Fibroblast of lung (primary cell): ENCODE measurements at regions not wholly inside any gene's neighbourhood (a gene's known extent, or its start where the extent isn't known, plus 50 kb on each side); places are given as distances from the start of the nearest gene placed in this dataset.

ENCODE experiments used
- DNase-seq, 2 donors: peaks; one replicate each; pipeline versions ENCODE4 v3.0.0 to v3.0.0-alpha.2; 2010; ENCODE audit warnings: low read depth in 2 of 2
- H2AFZ ChIP-seq: 2 replicates; pipeline ENCODE4 v1.5.1; 2012; ENCODE audit warnings: low read length, control low read depth, inconsistent platforms
- H3K27ac ChIP-seq: 2 replicates; pipeline ENCODE4 v1.5.1; 2011; ENCODE audit warnings: low read length, control low read depth; ENCODE audit not compliant: insufficient read depth
- H3K27me3 ChIP-seq: 2 replicates; pipeline ENCODE4 v1.5.1; 2011; ENCODE audit warnings: mild to moderate bottlenecking, low read length; ENCODE audit not compliant: control insufficient read depth, insufficient read depth
- H3K36me3 ChIP-seq: 2 replicates; pipeline ENCODE4 v1.5.1; 2011; ENCODE audit warnings: low read length; ENCODE audit not compliant: control insufficient read depth, insufficient read depth
- H3K4me1 ChIP-seq: 2 replicates; pipeline ENCODE4 v1.5.1; 2011; ENCODE audit warnings: low read length; ENCODE audit not compliant: control insufficient read depth, insufficient read depth; ENCODE audit errors: extremely low read depth
- H3K4me2 ChIP-seq: 2 replicates; pipeline ENCODE4 v1.5.1; 2011; ENCODE audit warnings: low read length, control low read depth; ENCODE audit not compliant: insufficient read depth; ENCODE audit errors: extremely low read depth
- H3K4me3 ChIP-seq, 4 experiments: fragments of 200-600 bp in 1 of 4; sonication (generic) in 1 of 4; replicated peaks in 1 of 4; 2 replicates each; pipeline ENCODE4 v1.5.1; 2011 to 2016; ENCODE audit warnings: low read length in 4 of 4, low read depth in 3 of 4, mild to moderate bottlenecking in 3 of 4, control low read depth in 2 of 4, inconsistent platforms in 1 of 4, mixed read lengths in 1 of 4; ENCODE audit not compliant: insufficient read depth in 1 of 4; ENCODE audit errors: control extremely low read depth in 1 of 4
- H3K79me2 ChIP-seq: 2 replicates; pipeline ENCODE4 v1.5.1; 2012; ENCODE audit warnings: mild to moderate bottlenecking, low read length, inconsistent platforms; ENCODE audit not compliant: control insufficient read depth, insufficient read depth
- H3K9ac ChIP-seq: 2 replicates; pipeline ENCODE4 v1.5.1; 2011; ENCODE audit warnings: mild to moderate bottlenecking, low read length, control low read depth; ENCODE audit not compliant: insufficient read depth
- H3K9me3 ChIP-seq: 2 replicates; pipeline ENCODE4 v1.5.1; 2012; ENCODE audit warnings: low read depth, low read length; ENCODE audit not compliant: control insufficient read depth, insufficient read depth
- H4K20me1 ChIP-seq: 2 replicates; pipeline ENCODE4 v1.5.1; 2011; ENCODE audit warnings: low read length; ENCODE audit not compliant: control insufficient read depth, insufficient read depth; ENCODE audit errors: extremely low read depth
- EZH2 ChIP-seq: IDR thresholded peaks from 2 replicates; pipeline ENCODE4 v1.5.1; 2012; ENCODE audit warnings: low read length, control low read depth, mild to moderate bottlenecking; ENCODE audit errors: missing control alignments
- TF ChIP-seq, protein P1 (sequence below), 2 donors: IDR thresholded peaks in 1 of 2; conservative IDR thresholded peaks in 1 of 2; 1 replicate in 1 of 2; 2 replicates in 1 of 2; pipeline ENCODE4 v1.5.1; 2011 to 2012; ENCODE audit warnings: low read length in 2 of 2, control low read depth in 1 of 2, inconsistent platforms in 1 of 2, low read depth in 1 of 2, mild to moderate bottlenecking in 1 of 2

DNA sequence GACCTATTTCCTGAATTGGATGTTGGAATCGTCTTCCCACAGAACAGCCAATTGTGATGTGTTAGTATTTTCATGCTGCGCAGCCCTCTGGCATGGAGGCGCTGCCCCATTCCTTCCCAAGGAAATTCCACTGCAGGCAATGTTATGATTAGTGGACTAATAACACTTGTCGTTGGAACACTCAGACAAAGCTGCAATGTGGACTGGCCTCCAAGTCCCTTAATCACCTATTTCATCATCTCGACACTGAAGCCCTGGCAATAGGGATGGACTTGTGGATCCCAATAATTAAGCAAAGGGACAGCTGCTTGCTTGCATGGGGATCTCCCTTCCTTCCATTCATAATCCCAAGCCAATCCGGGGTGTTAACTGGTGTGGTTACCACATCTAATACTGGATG, 59.9 kb downstream of the PABIR2 start:
- DNase-seq, result peak in 1 of 2 donors; percentile 72
- no peaks in the 10 kb centered on the region for H3K9me3 ChIP-seq
- no peak overlapping the region for H3K9ac ChIP-seq
- no peaks in the 10 kb centered on the region for H3K79me2 ChIP-seq
- no peaks in the 10 kb centered on the region for H3K27me3 ChIP-seq
- peaks cover 10% of the 10 kb centered on the region for H3K4me1 ChIP-seq
- H3K4me2 ChIP-seq, result no peak overlapping the region
- no peaks in the 10 kb centered on the region for H4K20me1 ChIP-seq
- no peak overlapping the region for H3K4me3 ChIP-seq
- H3K27ac ChIP-seq, result no peak overlapping the region
- TF ChIP-seq, protein P1, sequence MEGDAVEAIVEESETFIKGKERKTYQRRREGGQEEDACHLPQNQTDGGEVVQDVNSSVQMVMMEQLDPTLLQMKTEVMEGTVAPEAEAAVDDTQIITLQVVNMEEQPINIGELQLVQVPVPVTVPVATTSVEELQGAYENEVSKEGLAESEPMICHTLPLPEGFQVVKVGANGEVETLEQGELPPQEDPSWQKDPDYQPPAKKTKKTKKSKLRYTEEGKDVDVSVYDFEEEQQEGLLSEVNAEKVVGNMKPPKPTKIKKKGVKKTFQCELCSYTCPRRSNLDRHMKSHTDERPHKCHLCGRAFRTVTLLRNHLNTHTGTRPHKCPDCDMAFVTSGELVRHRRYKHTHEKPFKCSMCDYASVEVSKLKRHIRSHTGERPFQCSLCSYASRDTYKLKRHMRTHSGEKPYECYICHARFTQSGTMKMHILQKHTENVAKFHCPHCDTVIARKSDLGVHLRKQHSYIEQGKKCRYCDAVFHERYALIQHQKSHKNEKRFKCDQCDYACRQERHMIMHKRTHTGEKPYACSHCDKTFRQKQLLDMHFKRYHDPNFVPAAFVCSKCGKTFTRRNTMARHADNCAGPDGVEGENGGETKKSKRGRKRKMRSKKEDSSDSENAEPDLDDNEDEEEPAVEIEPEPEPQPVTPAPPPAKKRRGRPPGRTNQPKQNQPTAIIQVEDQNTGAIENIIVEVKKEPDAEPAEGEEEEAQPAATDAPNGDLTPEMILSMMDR (conservative IDR thresholded peaks at IDR 0.05 in 1 of 2, IDR thresholded peaks at IDR 0.05 in 1 of 2; ENCODE audit: low read depth in 1 of 2, low read length in 2 of 2), result no peak
- TF ChIP-seq EZH2, result no peak
- H3K36me3 ChIP-seq, result no peaks in the 10 kb centered on the region
- no peak overlapping the region for H2AFZ ChIP-seq

GRCh38 chrX:134736356-134736755, 60.6 kb downstream of the PABIR2 start:
- H4K20me1 ChIP-seq, result no peaks in the 10 kb centered on the region
- no peaks in the 10 kb centered on the region for H3K36me3 ChIP-seq
- H3K9me3 ChIP-seq, result no peaks in the 10 kb centered on the region
- no peak overlapping the region for H3K9ac ChIP-seq
- H3K4me2 ChIP-seq, result peak overlapping the region; percentile 5
- H3K27me3 ChIP-seq, result no peaks in the 10 kb centered on the region
- TF ChIP-seq, protein P1 (conservative IDR thresholded peaks at IDR 0.05 in 1 of 2, IDR thresholded peaks at IDR 0.05 in 1 of 2; ENCODE audit: low read depth in 1 of 2, low read length in 2 of 2), result no peak
- TF ChIP-seq EZH2, result no peak
- H3K27ac ChIP-seq, result no peak overlapping the region
- no peak overlapping the region for H2AFZ ChIP-seq
- H3K79me2 ChIP-seq, result no peaks in the 10 kb centered on the region
- H3K4me3 ChIP-seq, result no peak overlapping the region
- no peak for DNase-seq
- H3K4me1 ChIP-seq, result peaks cover 10% of the 10 kb centered on the region

GRCh38 chrX:134735015-134735414, 62.0 kb downstream of the PABIR2 start:
- Histone ChIP-seq H3K27me3 (no peaks in the 10 kb centered on the region), H2AFZ (no peak overlapping the region), H3K4me3 (no peak overlapping the region), H3K4me2 (no peak overlapping the region), H4K20me1 (no peaks in the 10 kb centered on the region), H3K27ac (no peak overlapping the region), H3K36me3 (no peaks in the 10 kb centered on the region), H3K79me2 (no peaks in the 10 kb centered on the region), H3K9me3 (no peaks in the 10 kb centered on the region), H3K4me1 (peaks cover 10% of the 10 kb centered on the region), H3K9ac (no peak overlapping the region)
- TF ChIP-seq, protein P1 (conservative IDR thresholded peaks at IDR 0.05 in 1 of 2, IDR thresholded peaks at IDR 0.05 in 1 of 2; ENCODE audit: low read depth in 1 of 2, low read length in 2 of 2), result no peak
- TF ChIP-seq EZH2, result no peak
- DNase-seq, result no peak
